Activated naive CD4-positive, alpha-beta T cell treated with anti-CD3 and anti-CD28 coated beads for 36 hours (primary cell): ENCODE measurements at regions not wholly inside any gene's neighbourhood (a gene's known extent, or its start where the extent isn't known, plus 50 kb on each side); places are given as distances from the start of the nearest gene placed in this dataset.

Experiments
- CTCF ChIA-PET: fragments of 350-600 bp; sonication (Branson Sonifier 250); formaldehyde crosslinking; loops from one replicate; lab custom pipeline; 2021; ENCODE audit warnings: antibody characterized with exemption; lab: Charles Lee
- DNase-seq: peaks from one replicate; pipeline ENCODE4 v3.0.0-alpha.2; 2020
- H3K27ac Mint-ChIP-seq: one replicate; pipeline ENCODE4 v1.8.0; 2021; ENCODE audit warnings: mild to moderate bottlenecking, mixed read lengths
- H3K27me3 Mint-ChIP-seq: one replicate; pipeline ENCODE4 v1.8.0; 2021; ENCODE audit warnings: low read depth, mixed read lengths
- H3K36me3 Mint-ChIP-seq: one replicate; pipeline ENCODE4 v1.8.0; 2021; ENCODE audit warnings: low read depth, mixed read lengths
- H3K4me1 Mint-ChIP-seq: one replicate; pipeline ENCODE4 v1.8.0; 2021; ENCODE audit warnings: low read depth, mixed read lengths
- H3K4me3 Mint-ChIP-seq: one replicate; pipeline ENCODE4 v1.8.0; 2021; ENCODE audit warnings: mild to moderate bottlenecking, moderate library complexity, mixed read lengths
- H3K9me3 Mint-ChIP-seq: one replicate; pipeline ENCODE4 v1.8.0; 2021; ENCODE audit warnings: mixed read lengths
- intact Hi-C: fragments of 100-400 bp; cut with micrococcal nuclease; formaldehyde crosslinking; loops from one replicate; pipeline ENCODE4 v1.15.1; 2023

- Mint-ChIP-seq H3K27me3 (no peaks in the 10 kb centered on the region), H3K4me3 (no peak overlapping the region), H3K27ac (no peak overlapping the region), H3K9me3 (no peaks in the 10 kb centered on the region), H3K4me1 (no peaks in the 10 kb centered on the region), H3K36me3 (no peaks in the 10 kb centered on the region)
- no peak for DNase-seq
- intact Hi-C loops = loop anchor here (1.0 to 2.0 kb wide), 3 partner anchors 124 to 256 kb away; partner anchors contain the start of gene TSPAN6
- CTCF ChIA-PET = interaction anchor here (0.7 to 2.2 kb wide), 8 partner anchors 9 to 255 kb away, joined by 3 to 20 read pairs (median 4); partner anchors contain the start of gene TSPAN6
Measured at GRCh38 chrX:100512471-100512870, 72.3 kb upstream of the TNMD start.

GRCh38 chrX:100494646-100495370 is 84.7 kb upstream of the PCDH19 start:
- CTCF ChIA-PET = no interaction called here
- no peak overlapping the region for H3K4me3 Mint-ChIP-seq
- H3K27ac Mint-ChIP-seq = no peak overlapping the region

GRCh38 chrX:100491174-100491573 is 81.1 kb upstream of the PCDH19 start:
- H3K27ac Mint-ChIP-seq = no peak overlapping the region
- no peaks in the 10 kb centered on the region for H3K36me3 Mint-ChIP-seq
- H3K4me1 Mint-ChIP-seq = no peaks in the 10 kb centered on the region
- CTCF ChIA-PET = no interaction called here
- no peak for DNase-seq
- no peaks in the 10 kb centered on the region for H3K27me3 Mint-ChIP-seq
- intact Hi-C loops = no loop called here
- no peak overlapping the region for H3K4me3 Mint-ChIP-seq
- no peaks in the 10 kb centered on the region for H3K9me3 Mint-ChIP-seq

More at GRCh38 chrX:100494646-100495370, 84.7 kb upstream of the PCDH19 start:
- no peak for DNase-seq
- no peaks in the 10 kb centered on the region for H3K9me3 Mint-ChIP-seq
- no peaks in the 10 kb centered on the region for H3K4me1 Mint-ChIP-seq
- no peaks in the 10 kb centered on the region for H3K27me3 Mint-ChIP-seq
- intact Hi-C loops = no loop called here
- H3K36me3 Mint-ChIP-seq = no peaks in the 10 kb centered on the region

GRCh38 chrX:100487795-100488194 is 77.7 kb upstream of the PCDH19 start:
- CTCF ChIA-PET = interaction anchor here (0.6 kb wide), 1 partner anchor 74 kb away, joined by 3 read pairs; no protein-coding TSS in a partner anchor
- no peak for DNase-seq
- intact Hi-C loops = no loop called here
- H3K27ac Mint-ChIP-seq = no peak overlapping the region
- H3K4me3 Mint-ChIP-seq = no peak overlapping the region
- no peaks in the 10 kb centered on the region for H3K27me3 Mint-ChIP-seq
- no peaks in the 10 kb centered on the region for H3K36me3 Mint-ChIP-seq
- no peaks in the 10 kb centered on the region for H3K9me3 Mint-ChIP-seq
- no peaks in the 10 kb centered on the region for H3K4me1 Mint-ChIP-seq

DNA sequence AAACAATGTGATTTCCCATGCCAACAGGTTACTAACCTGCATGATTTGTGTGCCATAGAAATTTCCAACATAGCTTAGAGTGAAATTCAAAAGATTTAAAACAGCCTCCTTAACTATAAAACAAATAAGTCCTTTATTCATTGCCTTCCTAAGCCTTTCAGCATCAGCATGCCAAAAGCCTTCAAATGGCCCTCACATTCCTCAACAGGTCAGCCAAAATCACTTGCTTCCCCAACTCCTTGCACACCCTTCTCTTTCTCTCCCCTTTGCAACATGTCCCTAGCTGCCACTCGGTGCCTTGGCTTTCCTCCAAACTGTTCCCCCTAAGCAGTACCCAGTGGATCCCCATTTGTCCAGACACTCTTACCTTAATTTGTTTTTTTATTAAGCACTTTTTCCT is 74.9 kb upstream of the PCDH19 start:
- H3K27me3 Mint-ChIP-seq = no peaks in the 10 kb centered on the region
- no peaks in the 10 kb centered on the region for H3K36me3 Mint-ChIP-seq
- intact Hi-C loops = no loop called here
- H3K4me3 Mint-ChIP-seq = no peak overlapping the region
- no peak overlapping the region for H3K27ac Mint-ChIP-seq
- CTCF ChIA-PET = no interaction called here
- no peak for DNase-seq
- no peaks in the 10 kb centered on the region for H3K4me1 Mint-ChIP-seq
- H3K9me3 Mint-ChIP-seq = no peaks in the 10 kb centered on the region

DNA sequence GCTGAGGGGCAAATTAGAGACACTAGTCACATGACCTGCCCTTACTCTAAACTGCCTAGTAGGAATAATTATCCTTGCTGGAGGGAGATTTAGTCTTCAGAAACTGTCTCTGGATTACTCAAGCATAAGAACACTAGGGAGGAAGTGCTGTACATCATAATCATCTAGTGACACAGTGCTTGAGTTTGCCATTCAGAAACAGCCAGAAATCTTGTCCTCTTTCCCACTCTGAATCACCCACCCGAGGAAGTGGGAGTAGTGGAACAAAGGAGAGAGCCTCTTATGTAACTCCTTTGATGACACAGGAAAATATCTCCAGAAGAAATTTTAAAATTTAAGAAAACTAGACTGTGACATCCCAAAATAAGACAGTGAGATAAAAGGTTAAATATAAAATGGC is 69.3 kb upstream of the PCDH19 start:
- H3K36me3 Mint-ChIP-seq = no peaks in the 10 kb centered on the region
- H3K4me1 Mint-ChIP-seq = no peaks in the 10 kb centered on the region
- intact Hi-C loops = no loop called here
- H3K9me3 Mint-ChIP-seq = no peaks in the 10 kb centered on the region
- H3K27me3 Mint-ChIP-seq = no peaks in the 10 kb centered on the region
- CTCF ChIA-PET = no interaction called here
- H3K4me3 Mint-ChIP-seq = no peak overlapping the region
- no peak overlapping the region for H3K27ac Mint-ChIP-seq
- no peak for DNase-seq

GRCh38 chrX:100478714-100479306 is 68.7 kb upstream of the PCDH19 start:
- Mint-ChIP-seq H3K36me3 (no peaks in the 10 kb centered on the region), H3K9me3 (no peaks in the 10 kb centered on the region), H3K27ac (no peak overlapping the region), H3K4me3 (no peak overlapping the region), H3K4me1 (no peaks in the 10 kb centered on the region), H3K27me3 (no peaks in the 10 kb centered on the region)
- DNase-seq = no peak
- intact Hi-C loops = no loop called here
- CTCF ChIA-PET = no interaction called here

- no peak overlapping the region for H3K27ac Mint-ChIP-seq
- intact Hi-C loops = no loop called here
- DNase-seq = no peak
- H3K4me3 Mint-ChIP-seq = no peak overlapping the region
- H3K9me3 Mint-ChIP-seq = no peaks in the 10 kb centered on the region
- no peaks in the 10 kb centered on the region for H3K4me1 Mint-ChIP-seq
- CTCF ChIA-PET = no interaction called here
- no peaks in the 10 kb centered on the region for H3K36me3 Mint-ChIP-seq
- H3K27me3 Mint-ChIP-seq = no peaks in the 10 kb centered on the region
Measured at GRCh38 chrX:100477958-100478357, 67.9 kb upstream of the PCDH19 start.

DNA sequence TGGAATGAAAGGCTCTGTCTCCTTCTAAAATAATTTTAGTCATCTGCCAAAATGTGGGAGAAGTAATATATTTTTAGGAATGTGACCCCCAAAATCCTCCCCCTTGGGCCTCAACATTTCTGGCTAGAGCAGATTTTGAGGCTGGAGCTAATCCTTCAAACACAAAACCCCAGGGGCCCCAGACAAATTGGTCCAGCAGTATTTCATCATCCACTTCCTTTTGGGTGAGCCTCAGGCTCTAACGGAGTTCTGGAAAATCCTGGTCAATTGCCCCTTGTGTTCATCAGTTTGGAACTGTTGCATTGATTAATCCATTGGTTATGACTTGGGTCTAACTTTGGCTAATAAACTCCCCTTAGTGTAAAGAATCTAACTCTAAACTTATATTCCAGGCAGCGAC is 67.4 kb upstream of the PCDH19 start:
- CTCF ChIA-PET = no interaction called here
- H3K36me3 Mint-ChIP-seq = no peaks in the 10 kb centered on the region
- no peak overlapping the region for H3K27ac Mint-ChIP-seq
- intact Hi-C loops = no loop called here
- no peaks in the 10 kb centered on the region for H3K9me3 Mint-ChIP-seq
- no peak overlapping the region for H3K4me3 Mint-ChIP-seq
- no peaks in the 10 kb centered on the region for H3K27me3 Mint-ChIP-seq
- DNase-seq = no peak
- no peaks in the 10 kb centered on the region for H3K4me1 Mint-ChIP-seq
